ENCODE measurements at regions not wholly inside any gene's neighbourhood (a gene's known extent, or its start where the extent isn't known, plus 50 kb on each side); places are given as distances from the start of the nearest gene placed in this dataset.

- no peak for TF ChIP-seq E2F6 (IDR thresholded peaks at IDR 0.05)
- no peak for TF ChIP-seq GTF2F1 (IDR thresholded peaks at IDR 0.05; ENCODE audit: borderline replicate concordance, low read depth, low read length)
- TF ChIP-seq SIRT6 (IDR thresholded peaks at IDR 0.05; ENCODE audit: low read length): no peak
Observed at GRCh38 chr11:71130106-71130505, 122.3 kb downstream of the SHANK2 start (continued).

Data from H1 (cell line).